LNCaP clone FGC (cell line): ENCODE measurements at regions not wholly inside any gene's neighbourhood (a gene's known extent, or its start where the extent isn't known, plus 50 kb on each side); places are given as distances from the start of the nearest gene placed in this dataset.

ENCODE experiments used
- DNase-seq: peaks from one replicate; pipeline ENCODE4 v3.0.0-alpha.2; 2011; ENCODE audit warnings: low read depth
- H3K4me3 ChIP-seq: 2 replicates; pipeline ENCODE4 v1.5.1; 2011; ENCODE audit warnings: mild to moderate bottlenecking, low read depth, low read length, control low read depth
- TF ChIP-seq, protein P1 (sequence below): IDR thresholded peaks from 2 replicates; pipeline ENCODE4 v1.5.1; 2012; ENCODE audit warnings: mild to moderate bottlenecking; ENCODE audit not compliant: control insufficient read depth, insufficient read depth; ENCODE audit errors: extremely low read depth

DNA sequence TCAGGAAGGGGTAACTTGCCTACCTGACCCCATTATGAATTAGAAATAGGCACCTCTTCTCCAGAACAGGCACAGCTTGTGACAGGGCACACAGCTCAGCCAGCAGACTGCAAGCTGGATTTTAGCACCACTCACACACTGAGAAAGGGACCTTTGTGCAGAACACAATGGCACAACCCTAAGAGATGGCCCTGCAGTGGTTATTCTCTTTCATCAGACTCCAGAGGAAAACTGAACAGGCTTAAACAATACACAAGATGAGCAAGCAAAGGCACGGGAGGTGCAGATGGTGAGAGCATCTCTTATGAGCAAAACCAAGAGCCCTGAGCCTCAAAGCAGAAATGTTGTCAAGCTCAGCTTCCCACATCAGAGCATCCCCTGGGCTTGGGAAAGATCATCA is 93.8 kb upstream of the LRRC55 start:
- H3K4me3 ChIP-seq: no peak overlapping the region
- DNase-seq: no peak
- TF ChIP-seq, protein P1, sequence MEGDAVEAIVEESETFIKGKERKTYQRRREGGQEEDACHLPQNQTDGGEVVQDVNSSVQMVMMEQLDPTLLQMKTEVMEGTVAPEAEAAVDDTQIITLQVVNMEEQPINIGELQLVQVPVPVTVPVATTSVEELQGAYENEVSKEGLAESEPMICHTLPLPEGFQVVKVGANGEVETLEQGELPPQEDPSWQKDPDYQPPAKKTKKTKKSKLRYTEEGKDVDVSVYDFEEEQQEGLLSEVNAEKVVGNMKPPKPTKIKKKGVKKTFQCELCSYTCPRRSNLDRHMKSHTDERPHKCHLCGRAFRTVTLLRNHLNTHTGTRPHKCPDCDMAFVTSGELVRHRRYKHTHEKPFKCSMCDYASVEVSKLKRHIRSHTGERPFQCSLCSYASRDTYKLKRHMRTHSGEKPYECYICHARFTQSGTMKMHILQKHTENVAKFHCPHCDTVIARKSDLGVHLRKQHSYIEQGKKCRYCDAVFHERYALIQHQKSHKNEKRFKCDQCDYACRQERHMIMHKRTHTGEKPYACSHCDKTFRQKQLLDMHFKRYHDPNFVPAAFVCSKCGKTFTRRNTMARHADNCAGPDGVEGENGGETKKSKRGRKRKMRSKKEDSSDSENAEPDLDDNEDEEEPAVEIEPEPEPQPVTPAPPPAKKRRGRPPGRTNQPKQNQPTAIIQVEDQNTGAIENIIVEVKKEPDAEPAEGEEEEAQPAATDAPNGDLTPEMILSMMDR: no peak

DNA sequence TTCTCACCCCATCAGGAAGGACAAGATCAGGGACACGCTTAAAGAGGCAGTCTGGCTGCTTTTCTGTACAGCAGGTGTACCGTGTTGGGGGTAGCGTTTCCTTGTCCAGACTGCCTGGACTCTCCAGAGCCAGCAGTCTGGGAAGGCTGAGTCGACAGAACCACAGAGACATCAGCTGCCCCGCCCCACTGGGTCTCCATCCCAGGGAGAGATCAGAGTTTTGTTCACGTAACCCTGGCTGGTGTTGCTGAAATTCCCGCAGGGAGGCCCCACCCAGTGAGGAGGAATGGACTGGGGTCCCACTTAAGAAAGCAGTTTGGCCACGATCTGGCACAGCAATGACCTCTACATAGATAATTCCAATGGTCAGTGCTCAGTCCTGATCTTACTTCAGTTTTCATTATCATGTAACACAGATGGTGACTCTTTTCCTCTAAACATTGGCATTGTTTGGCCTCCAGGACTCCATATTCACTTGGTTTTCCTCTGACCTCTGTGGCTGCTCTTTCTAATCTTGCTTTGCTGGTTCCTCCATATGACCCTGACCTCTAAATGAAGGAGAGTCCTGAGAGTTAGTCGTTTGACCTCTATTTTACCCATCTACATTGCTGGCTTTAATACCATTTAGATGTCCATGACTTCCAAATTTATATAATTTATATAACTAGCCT is 89.6 kb upstream of the LRRC55 start:
- no peak overlapping the region for H3K4me3 ChIP-seq
- TF ChIP-seq, protein P1: no peak
- DNase-seq: no peak

DNA sequence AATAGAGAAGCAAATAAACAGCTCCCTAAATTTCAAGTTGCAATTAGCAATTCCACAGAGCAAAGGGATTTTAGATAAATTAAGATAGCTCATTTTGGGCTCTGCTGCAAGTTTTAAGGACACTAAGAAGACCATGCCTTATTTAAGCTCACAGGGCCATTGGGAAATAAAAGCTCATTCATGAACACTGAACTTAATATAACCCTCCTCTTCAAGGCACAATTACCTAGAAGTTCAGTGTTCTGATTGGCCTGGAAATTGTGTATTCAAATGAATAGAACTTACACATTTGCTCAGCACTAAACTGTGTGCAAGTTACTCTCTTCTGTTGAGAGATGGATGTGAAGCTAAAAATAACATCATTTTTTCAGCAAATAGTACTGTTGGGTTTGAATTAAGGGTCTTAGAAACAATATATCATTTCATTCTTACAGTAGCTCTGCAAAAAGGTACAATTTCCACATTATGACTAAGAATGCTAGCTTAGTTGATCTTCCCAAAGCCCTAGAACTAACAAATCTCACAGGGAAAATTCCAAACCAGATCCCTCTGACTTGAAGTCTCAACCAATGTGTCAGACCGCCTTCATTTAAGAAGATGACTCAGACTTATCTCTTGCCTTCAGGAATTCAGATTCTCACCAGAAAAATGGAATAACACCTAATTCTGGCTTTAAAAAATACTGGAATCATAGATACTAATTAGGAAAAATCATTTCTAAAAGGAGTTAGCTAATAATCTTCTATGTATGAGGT is 87.4 kb upstream of the LRRC55 start:
- DNase-seq: no peak
- TF ChIP-seq, protein P1: no peak
- H3K4me3 ChIP-seq: no peak overlapping the region

DNA sequence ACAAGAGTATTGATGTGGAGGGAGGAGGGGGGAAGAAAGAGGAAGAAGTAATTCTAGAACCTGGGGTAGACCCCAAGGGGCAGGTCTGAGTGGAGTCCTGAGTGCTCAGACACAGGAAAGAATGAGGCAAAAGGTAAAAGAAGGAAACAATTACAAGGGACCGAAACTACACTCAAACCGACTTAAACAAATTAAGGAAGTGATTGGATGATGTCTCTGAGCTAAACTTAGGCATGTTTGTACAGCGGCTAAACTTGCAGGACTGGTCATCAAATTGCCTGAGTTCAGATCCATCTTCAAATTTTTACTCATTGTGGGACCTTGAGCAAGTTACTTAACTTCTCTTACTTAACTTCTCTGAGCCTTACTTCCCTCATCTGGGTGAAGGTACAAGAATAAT is 86.3 kb upstream of the LRRC55 start:
- H3K4me3 ChIP-seq: no peak overlapping the region
- no peak for DNase-seq
- TF ChIP-seq, protein P1: no peak

DNA sequence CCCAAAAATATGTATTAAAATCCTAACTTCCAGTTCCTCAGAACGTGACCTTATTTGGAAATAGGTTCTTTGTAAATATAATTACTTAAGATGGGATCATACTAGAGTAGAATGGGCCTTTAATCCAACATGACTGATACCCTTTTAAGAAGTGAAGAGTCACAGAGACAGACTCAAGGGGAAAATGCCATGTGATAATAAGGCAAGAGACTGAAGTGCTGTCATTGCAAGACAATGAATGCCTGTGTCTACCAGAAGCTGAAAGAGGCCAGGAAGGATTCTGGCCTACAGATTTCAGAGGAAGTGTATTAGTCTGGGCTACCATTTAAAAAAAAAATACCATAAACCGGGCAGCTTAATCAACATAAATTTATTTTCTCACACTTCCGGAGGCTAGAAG is 85.9 kb upstream of the LRRC55 start:
- DNase-seq: no peak
- no peak overlapping the region for H3K4me3 ChIP-seq
- TF ChIP-seq, protein P1: no peak

DNA sequence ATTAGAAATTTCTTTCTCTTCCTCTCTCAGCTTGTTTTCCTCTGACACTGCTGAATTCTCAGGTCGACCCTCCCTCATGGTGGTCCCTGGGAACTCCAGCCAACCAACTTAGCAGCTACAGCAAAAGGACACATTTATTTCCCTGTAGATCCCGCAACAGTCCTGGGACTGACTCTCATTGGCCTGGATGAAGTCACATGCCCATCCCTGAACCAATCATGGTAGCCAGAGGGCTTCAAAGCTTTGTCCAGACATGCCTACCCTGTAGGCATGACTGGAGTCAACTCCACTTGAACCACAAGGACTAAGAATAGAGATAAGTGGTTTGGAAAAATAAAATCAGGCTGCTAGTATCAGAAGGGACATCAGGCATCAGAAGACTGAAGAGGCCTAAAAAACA is 84.6 kb upstream of the LRRC55 start:
- H3K4me3 ChIP-seq: no peak overlapping the region
- TF ChIP-seq, protein P1: no peak
- DNase-seq: no peak
